HL-60 (cell line): ENCODE measurements at regions not wholly inside any gene's neighbourhood (a gene's known extent, or its start where the extent isn't known, plus 50 kb on each side); places are given as distances from the start of the nearest gene placed in this dataset.

Experiments
- DNase-seq, 2 experiments: peaks; one replicate each; pipeline ENCODE4 v3.0.0-alpha.2; 2010 to 2020; ENCODE audit warnings: low read depth in 1 of 2, low spot score in 1 of 2
- H3K27ac ChIP-seq: fragments of 250-450 bp; sonication (Bioruptor Pico); replicated peaks from 2 replicates; pipeline ENCODE4 v1.5.1; 2020; ENCODE audit warnings: mild to moderate bottlenecking, moderate library complexity
- H3K27me3 ChIP-seq: fragments of 250-450 bp; sonication (Bioruptor Pico); 2 replicates; pipeline ENCODE4 v1.5.1; 2021; ENCODE audit warnings: mild to moderate bottlenecking, moderate library complexity; ENCODE audit not compliant: insufficient read depth, poor library complexity, severe bottlenecking
- H3K4me3 ChIP-seq: replicated peaks from 2 replicates; pipeline ENCODE4 v1.5.1; 2011; ENCODE audit warnings: mild to moderate bottlenecking, control low read depth, low read length; ENCODE audit not compliant: insufficient read depth
- CTCF ChIP-seq: IDR thresholded peaks from one replicate; pipeline ENCODE4 v1.5.1; 2011; ENCODE audit warnings: low read length, control low read depth, inconsistent platforms; ENCODE audit not compliant: insufficient read depth
- GABPA ChIP-seq: IDR thresholded peaks from 2 replicates; pipeline ENCODE4 v1.6.1; 2012; ENCODE audit warnings: low read depth
- POLR2AphosphoS5 ChIP-seq: IDR thresholded peaks from 2 replicates; pipeline ENCODE4 v1.6.1; 2012; ENCODE audit warnings: low read depth
- REST ChIP-seq: IDR thresholded peaks from 2 replicates; pipeline ENCODE4 v1.6.1; 2012; ENCODE audit warnings: low read depth; ENCODE audit not compliant: insufficient replicate concordance
- SPI1 ChIP-seq: IDR thresholded peaks from 2 replicates; pipeline ENCODE4 v1.6.1; 2012; ENCODE audit warnings: low read depth, mild to moderate bottlenecking, borderline replicate concordance

GRCh38 chr7:41002741-41003610 is 699.9 kb downstream of the INHBA start:
- peak; percentile 22 to 37 for DNase-seq
- Histone ChIP-seq H3K4me3 (no peak overlapping the region), H3K27ac (no peak overlapping the region), H3K27me3 (no peaks in the 10 kb centered on the region)
- TF ChIP-seq CTCF (peak; percentile 79), GABPA (no peak), SPI1 (no peak), REST (no peak), POLR2AphosphoS5 (no peak)

- no peak for TF ChIP-seq POLR2AphosphoS5
- TF ChIP-seq SPI1 = no peak
- TF ChIP-seq CTCF = no peak
- no peak for TF ChIP-seq REST
- no peak for TF ChIP-seq GABPA
- no peak overlapping the region for H3K4me3 ChIP-seq
- no peak overlapping the region for H3K27ac ChIP-seq
- no peak for DNase-seq
- H3K27me3 ChIP-seq = no peaks in the 10 kb centered on the region
Observed at GRCh38 chr7:41000042-41000441, 702.8 kb downstream of the INHBA start.

- no peaks in the 10 kb centered on the region for H3K27me3 ChIP-seq
- H3K27ac ChIP-seq = no peak overlapping the region
Observed at GRCh38 chr7:40996233-40996677, 706.6 kb downstream of the INHBA start.

More at GRCh38 chr7:40996233-40996677, 706.6 kb downstream of the INHBA start:
- no peak for TF ChIP-seq REST
- TF ChIP-seq POLR2AphosphoS5 = no peak
- TF ChIP-seq CTCF = no peak
- TF ChIP-seq GABPA = no peak
- no peak for DNase-seq
- no peak overlapping the region for H3K4me3 ChIP-seq
